ENCODE measurements at regions not wholly inside any gene's neighbourhood (a gene's known extent, or its start where the extent isn't known, plus 50 kb on each side); places are given as distances from the start of the nearest gene placed in this dataset.

DNA sequence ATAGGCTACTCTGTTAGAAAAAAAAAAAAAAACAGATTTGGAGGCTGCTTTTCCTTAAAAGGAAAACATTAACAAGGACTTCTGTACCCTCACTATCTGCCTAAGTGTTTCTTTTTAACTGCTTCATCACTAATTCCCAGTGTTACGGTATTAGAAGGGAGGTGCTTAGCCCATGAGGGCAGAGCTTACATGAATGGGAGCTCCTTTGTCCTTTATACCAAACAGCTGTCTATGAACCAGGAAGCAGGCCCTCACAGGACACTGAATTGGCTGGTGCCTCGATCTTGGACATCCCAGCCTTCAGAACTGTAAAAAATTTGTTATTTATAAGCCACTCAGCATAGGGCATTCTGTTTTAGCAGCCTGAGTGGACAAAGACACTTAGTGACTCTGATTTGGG is 215.6 kb upstream of the NRSN1 start:
- no peak for DNase-seq
- intact Hi-C loops (cut with DNase I) = no loop called here
- ATAC-seq = no peak

DNA sequence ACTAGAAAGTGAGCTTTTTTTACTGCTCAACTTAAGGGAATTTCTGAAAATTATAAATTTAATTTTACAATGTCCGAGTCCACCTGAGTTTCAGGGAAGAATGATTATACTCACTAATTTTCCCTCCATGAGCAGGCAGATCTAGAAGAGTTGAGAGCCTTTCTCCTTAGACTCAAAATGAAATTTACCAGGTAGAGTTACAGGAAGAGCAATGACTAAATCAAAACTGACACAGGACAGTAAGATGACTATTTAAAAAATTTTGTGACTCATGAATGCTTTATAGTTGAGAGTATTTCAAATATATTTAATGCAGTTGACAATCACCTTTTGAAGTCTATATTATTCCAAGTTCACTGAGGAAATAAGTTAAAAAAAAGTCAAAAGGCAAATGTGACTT is 198.1 kb upstream of the NRSN1 start:
- ATAC-seq = no peak
- DNase-seq = no peak
- intact Hi-C loops (cut with DNase I) = no loop called here

DNA sequence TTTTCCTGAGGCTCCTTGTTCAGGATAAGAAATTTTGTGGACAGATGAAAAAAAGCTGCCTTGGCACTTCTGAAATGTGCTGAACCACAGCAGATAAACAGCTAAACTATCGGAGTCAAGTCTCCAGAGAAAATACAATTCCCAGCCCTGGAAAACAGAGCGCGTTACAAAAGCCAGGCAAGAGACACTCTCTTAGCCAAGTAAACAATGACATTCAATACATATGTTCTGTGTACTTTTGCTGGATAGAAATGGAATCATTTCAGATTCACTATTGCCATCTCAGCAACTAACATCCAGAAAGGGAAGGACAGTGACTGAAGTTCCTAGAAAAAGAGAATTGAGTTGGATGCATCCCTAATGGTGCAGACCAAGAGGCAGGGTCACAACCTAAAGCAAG is 196.8 kb upstream of the NRSN1 start:
- ATAC-seq = no peak
- DNase-seq = no peak
- intact Hi-C loops (cut with DNase I) = no loop called here

DNA sequence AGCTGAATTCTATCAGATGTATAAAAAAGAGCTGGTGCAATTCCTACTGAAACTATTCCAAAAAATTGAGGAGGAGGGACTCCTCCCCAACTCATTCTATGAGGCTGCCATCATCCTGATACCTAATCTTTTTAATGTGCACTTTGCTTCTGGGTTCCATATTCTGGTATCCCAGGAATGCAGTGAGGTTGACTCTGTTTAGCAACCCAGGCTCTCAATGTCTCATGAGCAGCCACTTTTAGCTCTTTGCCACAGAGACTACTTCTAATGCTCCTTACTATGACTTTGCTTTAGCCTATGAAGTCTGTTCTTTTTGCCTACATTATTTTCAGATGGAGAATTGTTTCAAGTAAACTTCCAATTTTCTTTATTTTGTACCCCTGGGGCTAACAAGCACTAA is 185.5 kb upstream of the NRSN1 start:
- DNase-seq (no peak), ATAC-seq (no peak)
- intact Hi-C loops (cut with DNase I) = no loop called here

DNA sequence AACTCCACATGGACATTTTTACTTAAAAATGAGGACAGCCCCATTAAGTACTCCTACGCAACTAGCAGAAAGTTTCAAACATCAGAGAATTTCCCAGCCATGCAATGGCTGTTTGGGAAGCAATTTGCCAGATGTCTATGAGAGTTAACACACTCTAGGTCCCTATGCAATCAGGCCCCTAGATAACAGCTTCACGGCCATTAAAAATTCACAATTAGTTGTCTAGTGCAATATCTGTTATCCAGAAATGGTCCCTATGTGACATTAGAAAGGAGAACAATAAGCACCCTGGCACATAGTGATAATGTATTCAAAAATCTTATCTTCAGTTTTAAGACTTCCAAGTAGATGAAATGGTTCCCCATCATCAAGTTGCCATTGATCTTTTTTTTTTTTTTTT is 174.3 kb upstream of the NRSN1 start:
- intact Hi-C loops (cut with DNase I) = no loop called here
- no peak for ATAC-seq
- no peak for DNase-seq

DNA sequence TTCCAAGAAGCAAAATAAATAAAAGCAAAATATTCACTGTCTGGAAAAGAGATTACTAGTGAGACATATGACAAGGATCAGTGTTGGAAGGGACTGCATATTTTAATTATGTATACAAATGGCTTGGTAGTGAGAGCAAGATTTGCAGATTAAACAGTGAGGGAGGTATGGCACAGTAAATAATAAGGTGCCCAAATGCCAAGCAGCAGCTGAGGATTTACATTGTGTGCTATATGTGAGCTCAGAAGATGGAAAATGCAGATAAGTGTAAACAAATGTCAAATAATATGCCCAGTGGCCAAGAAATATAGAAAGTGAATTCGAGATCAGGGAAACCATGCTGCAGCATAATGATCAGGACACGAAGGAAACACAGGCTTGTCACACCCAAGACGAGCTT is 173.8 kb upstream of the NRSN1 start:
- DNase-seq = no peak
- intact Hi-C loops (cut with DNase I) = no loop called here
- no peak for ATAC-seq

DNA sequence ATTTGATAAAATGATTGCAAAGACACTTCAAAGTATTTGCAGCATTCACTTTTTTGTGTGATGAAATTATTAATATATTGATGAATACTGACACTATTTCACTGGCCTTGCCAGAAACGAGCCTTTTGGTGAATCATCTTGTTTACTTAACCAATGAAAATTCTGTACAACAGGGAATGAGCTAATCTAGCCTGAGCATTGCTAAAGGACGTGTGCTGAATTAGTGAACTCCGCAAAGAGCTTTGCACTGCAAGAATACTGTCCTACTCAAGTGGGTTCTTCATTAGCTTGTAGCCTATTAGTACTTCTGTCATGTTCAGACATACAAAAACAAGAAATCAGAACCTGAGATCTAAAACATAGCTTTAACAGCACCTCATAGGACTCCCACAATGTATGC is 172.0 kb upstream of the NRSN1 start:
- no peak for ATAC-seq
- intact Hi-C loops (cut with DNase I) = no loop called here
- no peak for DNase-seq

DNA sequence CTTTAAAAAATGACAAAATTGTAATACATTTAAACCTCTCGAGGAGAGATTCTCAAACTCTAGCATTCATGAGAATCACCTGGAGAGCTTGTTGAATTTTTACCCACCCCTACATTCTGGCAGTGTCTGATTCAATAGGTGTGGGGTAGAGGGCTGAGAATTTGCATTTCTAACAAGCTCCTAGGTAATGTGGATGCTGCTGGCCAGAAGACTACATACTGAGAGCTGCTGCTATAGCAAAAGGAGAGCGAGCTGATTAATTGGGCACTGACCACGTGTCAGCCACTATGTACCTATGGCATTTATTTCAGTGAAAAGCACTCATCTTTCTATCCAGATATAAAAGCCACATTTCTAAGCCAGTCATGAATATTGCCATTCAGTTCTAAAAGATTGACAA is 169.0 kb upstream of the NRSN1 start:
- intact Hi-C loops (cut with DNase I) = no loop called here
- no peak for DNase-seq
- no peak for ATAC-seq

DNA sequence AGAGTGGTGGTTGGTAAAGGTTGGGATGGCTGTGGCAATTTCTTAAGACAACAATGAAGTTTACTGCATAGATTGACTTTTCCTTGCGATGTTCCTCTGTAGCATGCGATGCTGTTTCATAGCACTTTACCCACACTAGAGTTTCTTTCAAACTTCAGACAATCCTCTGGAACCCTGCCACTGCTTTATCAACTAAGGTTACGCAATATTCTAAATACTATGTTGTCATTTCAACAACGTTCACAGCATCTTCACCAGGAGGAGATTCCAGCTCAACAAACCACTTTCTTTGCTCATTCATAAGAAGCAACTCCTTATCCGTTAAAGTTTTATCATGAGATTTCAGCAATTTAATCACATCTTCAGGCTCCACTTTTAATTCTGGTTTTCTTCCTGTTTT is 161.2 kb upstream of the NRSN1 start:
- intact Hi-C loops (cut with DNase I) = no loop called here
- ATAC-seq (no peak), DNase-seq (no peak)

DNA sequence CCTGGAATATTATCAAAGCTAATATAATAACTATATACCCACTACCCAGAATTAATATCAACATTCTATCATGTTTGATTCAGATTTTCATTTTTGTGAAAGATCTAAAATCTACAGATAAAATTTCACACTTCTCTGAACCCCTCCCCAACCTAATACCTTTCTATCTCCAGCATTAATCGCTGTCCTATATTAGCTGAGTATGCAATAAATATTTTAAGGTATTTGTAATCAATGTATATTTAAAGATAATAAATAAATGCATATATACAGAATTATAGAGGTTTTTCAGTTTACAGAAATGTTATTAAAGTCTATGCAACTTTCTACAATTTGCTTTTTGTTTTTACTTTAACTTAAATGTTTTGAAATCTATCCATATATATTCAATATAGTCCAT is 156.7 kb upstream of the NRSN1 start:
- DNase-seq (no peak), ATAC-seq (no peak)
- intact Hi-C loops (cut with DNase I) = no loop called here

DNA sequence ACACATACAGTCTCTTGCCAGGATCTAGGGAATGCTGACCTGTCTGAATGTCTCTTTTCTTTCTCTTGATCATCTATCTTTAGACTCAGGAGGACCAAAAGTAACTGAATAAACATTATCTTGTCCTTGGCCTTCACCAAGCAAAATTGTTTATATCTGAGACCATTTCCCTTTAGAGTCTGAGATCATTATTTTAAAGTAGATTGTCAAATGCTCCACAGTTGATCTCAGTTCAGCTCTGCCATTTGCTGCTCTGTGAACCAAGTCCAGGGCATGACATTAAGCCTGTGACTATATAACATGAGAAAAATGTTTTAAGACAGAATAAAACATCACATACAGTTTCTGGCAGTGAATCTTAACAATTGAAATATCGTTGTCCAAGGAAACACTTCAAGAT is 148.3 kb upstream of the NRSN1 start:
- DNase-seq (no peak), ATAC-seq (no peak)
- intact Hi-C loops (cut with DNase I) = no loop called here

DNA sequence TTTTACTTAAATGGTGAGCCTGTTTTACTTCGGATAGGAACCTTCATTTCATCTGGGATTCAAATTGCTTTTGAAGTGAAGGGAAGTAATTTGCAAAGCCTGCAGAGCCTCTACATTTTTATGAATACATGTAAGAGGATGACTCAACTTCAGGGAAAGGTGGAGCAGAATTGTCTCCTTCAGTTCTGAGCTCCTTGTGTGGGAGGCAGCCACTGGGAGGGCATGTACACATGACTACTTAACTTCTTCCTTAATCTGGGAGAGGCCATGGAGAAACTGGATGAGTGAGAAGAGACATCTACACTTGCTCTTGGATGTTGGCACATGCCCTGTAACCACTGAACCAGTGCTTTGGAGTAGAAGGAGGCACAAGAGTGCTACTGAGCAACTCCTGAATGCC is 145.1 kb upstream of the NRSN1 start:
- DNase-seq = no peak
- intact Hi-C loops (cut with DNase I) = no loop called here
- peak in 1 of 2 donors; percentile 67 for ATAC-seq

DNA sequence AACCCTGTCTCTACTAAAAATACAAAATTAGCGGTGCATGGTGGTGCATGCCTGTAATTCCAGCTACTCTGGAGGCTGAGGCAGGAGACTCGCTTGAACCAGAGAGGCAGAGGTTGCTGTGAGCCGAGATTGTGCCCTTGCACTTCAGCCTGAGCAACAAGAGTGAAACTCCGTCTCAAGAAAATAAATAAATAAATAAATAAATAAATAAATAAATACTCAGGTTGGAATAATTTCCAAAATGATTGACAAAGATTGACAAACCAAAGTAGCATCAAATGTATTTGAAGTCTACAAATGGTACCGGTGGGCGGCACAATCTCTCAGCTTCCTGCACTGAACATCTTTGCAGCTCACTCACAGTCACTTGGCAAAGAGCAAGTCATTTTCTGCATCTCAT is 144.1 kb upstream of the NRSN1 start:
- ATAC-seq (no peak), DNase-seq (no peak)
- intact Hi-C loops (cut with DNase I) = no loop called here

DNA sequence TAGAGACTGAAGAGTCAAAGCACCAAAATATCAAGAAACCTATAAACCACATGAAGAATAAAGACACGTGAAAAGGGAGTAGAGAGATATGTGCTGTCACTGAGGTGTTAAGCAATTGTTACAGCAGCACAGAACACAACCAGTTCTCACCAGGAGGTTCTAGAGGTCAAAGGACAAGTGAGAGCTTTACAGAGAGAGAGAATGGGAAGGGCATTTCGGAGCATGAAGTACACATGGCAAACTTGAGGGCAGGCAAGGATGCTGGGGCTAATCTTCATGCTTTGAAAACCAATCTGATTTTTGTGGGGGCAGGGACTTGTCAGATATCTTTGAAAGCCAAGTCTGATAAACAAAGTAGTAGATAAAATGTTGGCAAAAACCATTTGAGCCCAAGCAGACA is 142.3 kb upstream of the NRSN1 start:
- DNase-seq (no peak), ATAC-seq (no peak)
- intact Hi-C loops (cut with DNase I) = no loop called here

DNA sequence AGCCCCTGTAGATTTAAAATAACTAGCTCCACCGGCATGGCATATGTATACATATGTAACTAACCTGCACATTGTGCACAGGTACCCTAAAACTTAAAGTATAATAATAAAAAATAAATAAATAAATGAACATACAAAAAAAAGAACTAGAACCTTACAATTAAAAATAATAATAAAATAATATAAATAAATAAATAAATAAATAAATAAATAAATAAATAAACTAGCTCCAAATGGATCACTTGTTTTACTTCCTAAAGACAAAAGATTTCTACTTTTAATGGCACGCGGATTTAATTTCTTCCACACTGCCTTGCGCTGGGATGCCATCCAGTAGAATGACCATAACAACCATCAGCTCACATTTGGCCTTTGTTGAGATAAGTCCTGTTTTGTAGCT is 141.0 kb upstream of the NRSN1 start:
- no peak for ATAC-seq
- no peak for DNase-seq
- intact Hi-C loops (cut with DNase I) = no loop called here

DNA sequence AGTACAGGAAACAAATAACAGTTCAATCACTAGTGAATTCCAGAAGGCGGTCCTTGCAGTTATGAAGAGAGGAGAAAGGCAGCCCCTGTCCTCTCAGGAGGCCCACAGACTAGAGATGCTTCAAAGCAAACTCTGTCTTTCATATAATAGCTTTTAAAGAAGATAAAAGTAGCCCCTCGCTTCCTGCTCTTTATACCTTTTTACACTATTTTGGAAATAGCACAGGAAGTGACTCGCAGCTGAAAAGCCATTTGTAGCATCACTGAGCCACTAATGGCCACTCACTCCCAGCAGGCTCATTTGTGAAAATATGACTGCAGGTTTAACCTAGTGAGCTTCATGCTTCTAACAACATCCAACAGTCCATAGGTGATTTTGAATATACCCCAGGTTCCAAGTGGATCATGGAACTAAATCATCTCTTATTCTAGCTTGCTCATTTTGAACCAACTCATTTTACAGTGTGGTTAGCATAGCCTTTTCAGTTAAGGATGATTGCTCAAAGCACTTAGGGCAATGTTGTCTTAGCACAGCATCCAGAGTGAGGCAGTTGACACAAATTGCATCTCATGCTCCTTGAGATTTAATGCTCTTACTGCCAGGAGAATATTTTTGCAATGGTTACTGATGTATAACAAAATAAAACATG is 136.0 kb upstream of the NRSN1 start:
- DNase-seq (no peak), ATAC-seq (no peak)
- intact Hi-C loops (cut with DNase I) = no loop called here

DNA sequence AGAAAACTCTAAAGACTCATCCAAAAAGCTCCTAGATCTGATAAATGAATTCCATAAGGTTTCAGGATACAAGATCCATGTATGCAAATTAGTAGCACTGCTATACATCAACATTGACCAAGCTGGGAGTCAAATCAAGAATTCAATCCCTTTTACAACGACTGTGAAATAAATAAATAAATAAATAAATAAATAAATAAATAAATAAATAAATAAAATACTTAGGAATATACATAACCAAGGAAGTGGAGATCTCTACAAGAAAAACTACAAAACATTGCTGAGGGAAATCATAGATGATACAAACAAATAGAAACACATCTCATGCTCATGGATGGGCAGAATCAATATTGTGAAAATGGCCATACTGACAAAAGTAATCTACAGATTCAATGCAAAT is 132.0 kb upstream of the NRSN1 start:
- intact Hi-C loops (cut with DNase I) = no loop called here
- ATAC-seq (no peak), DNase-seq (no peak)

DNA sequence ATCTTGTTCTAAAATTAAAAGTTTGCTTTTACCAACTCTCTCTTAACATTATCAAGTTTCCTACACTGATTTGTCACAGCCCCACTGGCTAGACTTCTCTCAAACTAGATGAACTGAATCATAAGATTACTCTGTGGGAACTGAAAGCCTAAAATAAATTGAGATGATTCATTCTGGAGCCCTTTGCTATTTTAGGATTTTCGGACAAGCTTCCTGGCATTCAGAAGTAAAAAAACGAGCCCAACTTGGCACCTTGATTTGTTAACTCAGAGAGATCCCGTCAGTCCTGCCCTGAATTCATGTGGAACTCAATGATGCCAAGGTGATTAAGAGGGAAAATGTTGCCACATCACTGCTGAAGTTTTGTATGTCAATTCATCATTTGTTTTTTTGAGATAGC is 122.0 kb upstream of the NRSN1 start:
- DNase-seq = no peak
- intact Hi-C loops (cut with DNase I) = no loop called here
- peak; percentile 76 to 96 for ATAC-seq

DNA sequence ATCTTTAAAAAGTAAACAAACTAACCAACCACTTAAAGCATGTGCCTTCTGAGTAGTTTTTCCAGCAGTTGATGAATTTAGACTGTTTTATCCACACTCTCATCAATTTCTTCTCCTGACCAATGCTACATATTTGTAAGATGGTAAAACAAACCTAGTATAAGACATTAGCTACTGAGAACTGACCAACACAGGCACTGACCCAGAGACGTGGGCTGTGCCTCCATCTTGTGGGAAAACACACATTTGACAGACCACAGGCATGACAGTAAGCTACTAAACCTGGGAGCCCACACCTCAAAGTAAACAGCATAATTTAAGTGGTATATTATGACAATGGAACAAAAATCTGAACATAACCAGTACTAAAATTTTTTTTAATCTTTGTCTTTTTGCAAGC is 121.4 kb upstream of the NRSN1 start:
- intact Hi-C loops (cut with DNase I) = no loop called here
- peak; percentile 61 to 64 for ATAC-seq
- no peak for DNase-seq

DNA sequence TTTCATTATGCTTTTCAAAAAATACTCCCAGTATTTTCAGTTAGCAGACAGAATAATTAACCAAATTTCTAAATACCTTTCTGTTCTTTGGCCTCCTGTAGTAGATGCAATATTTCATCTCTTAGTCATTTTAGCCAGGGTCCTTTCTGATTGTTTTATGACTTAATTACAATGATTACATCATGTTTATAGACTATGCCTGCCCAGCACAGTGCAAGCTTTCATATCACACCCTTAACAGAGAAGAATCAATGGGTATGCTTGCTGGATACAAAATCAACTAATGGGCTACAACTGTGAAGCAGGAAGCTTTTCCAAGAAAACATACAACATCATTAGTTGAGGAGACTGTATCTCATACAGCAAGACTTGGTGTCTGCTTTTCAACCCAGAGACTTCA is 119.8 kb upstream of the NRSN1 start:
- DNase-seq (no peak), ATAC-seq (no peak)
- intact Hi-C loops (cut with DNase I) = no loop called here

DNA sequence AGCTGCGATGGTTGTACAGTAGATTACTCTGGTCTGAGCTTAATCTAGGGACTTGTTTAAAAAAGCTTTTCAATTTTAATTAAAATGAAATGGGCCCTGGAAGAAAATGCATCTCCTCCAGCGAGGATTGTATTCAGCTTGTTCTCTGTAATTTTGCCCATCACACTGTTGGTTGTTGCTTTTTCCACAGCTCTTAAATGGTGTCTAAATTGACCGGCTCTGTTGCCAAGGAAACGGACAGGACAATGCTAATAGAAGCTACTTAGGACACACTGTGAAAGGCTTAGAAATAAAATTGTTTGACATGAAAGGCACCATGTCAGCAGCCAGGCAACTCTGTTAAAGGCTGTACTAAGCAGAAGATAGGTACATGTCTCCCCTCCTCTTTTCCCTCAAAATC is 116.7 kb upstream of the NRSN1 start:
- DNase-seq = no peak
- intact Hi-C loops (cut with DNase I) = no loop called here
- ATAC-seq = no peak

DNA sequence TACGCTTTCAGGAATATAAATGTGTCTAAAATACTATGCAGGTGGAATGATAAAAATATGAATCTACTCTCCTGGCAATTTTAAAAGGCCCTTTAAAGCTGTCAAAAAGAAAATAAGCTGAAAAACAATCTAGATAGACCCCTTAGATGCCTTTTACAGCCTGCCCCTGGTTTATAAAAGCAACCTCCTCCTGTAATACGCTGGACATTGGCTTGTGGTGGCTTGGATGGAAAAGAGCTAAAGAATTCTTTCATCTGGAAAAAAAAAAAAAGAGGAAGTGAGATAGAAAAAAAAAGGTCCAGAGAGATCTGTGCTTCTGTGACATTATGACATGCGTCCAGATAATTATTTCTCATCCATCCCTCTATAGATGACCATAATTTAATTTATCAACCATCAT is 115.9 kb upstream of the NRSN1 start:
- intact Hi-C loops (cut with DNase I) = no loop called here
- ATAC-seq (no peak), DNase-seq (no peak)
